ENCODE measurements at regions not wholly inside any gene's neighbourhood (a gene's known extent, or its start where the extent isn't known, plus 50 kb on each side); places are given as distances from the start of the nearest gene placed in this dataset.

- TF ChIP-seq CTCF (IDR thresholded peaks at IDR 0.05; ENCODE audit: insufficient read depth, low read length, poor library complexity, severe bottlenecking), result no peak
- no peak for TF ChIP-seq EZH2phosphoT487 (conservative IDR thresholded peaks at IDR 0.05; ENCODE audit: low read length)
Measured at GRCh38 chr18:11521853-11522252, 87.5 kb upstream of the SLC35G4 start.

Measured in SU-DHL-6 (cell line).